ENCODE measurements at regions not wholly inside any gene's neighbourhood (a gene's known extent, or its start where the extent isn't known, plus 50 kb on each side); places are given as distances from the start of the nearest gene placed in this dataset.

DNA sequence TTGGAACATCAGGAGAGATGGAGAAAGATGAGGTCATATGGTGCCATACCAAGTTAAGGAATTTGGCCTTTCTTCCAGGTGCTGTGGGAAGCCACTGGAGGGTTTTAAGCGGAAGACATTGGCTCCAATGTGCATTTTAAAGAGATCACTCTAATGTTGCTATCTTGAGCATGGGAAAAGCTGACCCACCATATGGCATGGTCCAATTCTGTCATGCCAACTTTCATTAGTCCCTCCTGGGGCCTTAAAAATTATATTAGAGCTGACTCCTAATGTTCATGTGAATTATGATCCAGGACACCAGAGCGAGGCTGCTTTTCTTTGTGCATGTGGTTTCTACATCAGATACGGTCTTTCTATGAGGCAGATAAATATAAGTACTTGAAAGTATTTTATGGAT lies 335.0 kb upstream of the TSHZ2 start:
- DNase-seq (ENCODE audit: low spot score), result no peak

DNA sequence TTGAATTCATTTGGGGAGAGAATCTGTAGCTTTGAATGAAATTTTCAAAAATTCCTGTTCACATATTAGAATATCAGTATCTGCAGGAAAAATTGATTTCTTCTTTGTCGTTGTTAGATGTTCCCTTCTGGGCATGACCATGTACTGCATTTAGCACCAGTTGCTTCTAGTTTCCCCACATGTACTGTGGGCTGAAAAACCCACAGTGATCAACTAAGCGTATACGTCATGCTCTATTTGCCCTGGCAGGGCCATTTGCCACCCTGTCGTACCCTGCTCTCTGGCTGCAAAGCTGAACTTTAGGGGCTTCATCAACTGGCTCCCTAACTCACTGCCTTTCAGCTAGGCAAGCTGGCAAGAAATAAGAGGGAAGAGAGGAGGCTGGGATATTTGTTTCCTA lies 340.7 kb upstream of the TSHZ2 start:
- no peak for DNase-seq (ENCODE audit: low spot score)

- DNase-seq (ENCODE audit: low spot score), result no peak
Observed at GRCh38 chr20:52630138-52630537, 342.0 kb upstream of the TSHZ2 start.

- no peak for DNase-seq (ENCODE audit: low spot score)
Observed at GRCh38 chr20:52624281-52624680, 347.9 kb upstream of the TSHZ2 start.

DNA sequence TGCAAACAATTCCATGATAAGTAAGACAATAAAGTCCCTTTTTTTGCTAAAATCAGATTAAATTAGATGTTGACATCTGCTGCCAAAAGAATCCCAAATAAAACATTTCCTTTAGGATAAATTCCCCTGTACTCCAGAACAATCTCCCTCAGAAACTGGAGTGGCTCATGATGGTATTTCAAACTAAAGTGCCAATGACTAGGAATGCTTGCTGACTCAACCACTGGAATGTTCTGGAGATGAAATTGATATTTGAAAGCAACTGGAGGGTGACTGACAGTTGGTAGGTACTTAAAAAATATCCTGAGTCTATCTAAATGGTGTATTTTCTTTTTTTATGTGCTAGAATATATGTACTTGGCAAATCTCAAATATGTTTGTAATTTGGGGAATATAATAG lies 350.1 kb upstream of the TSHZ2 start:
- no peak for DNase-seq (ENCODE audit: low spot score)

DNA sequence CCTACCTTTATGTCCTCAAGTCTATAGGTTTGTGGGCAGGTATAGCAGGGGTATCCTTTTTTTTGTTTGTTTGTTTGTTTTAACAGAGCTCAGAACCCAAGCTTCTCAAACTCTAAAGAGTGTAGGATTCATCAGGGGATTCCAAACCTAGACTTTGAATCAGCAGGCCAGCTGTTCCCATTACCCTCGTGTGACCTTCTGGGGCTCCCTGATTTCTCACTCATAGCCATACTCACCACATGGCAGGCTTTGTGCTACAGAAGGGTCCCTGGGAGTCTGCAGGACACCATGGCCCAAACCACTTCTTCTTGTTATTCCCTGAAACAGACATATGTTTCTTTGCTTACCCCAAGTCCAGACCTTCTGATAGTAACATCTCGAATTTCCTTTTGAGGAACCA lies 350.8 kb upstream of the TSHZ2 start:
- no peak for DNase-seq (ENCODE audit: low spot score)

DNA sequence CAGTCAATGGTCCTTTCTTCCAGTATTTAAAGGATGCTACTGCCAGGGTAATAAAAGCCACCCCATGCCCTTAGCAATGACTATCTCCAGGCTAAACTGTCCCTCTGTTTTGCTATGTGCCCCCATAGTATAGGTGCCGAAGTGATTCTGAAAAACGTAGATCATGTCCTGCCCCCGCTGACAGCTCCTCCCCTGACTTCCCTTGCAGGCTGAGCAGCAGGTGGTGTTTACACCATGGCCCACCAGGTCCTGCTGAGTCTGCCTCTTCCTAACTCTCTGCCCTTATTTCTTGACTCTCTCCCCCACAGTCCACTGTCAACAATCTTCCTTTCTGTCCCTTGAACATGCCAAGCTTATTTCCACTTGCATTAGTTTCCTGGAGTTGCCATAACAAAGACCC lies 352.5 kb upstream of the TSHZ2 start:
- DNase-seq (ENCODE audit: low spot score), result no peak

GRCh38 chr20:52619101-52619500 lies 353.1 kb upstream of the TSHZ2 start:
- DNase-seq (ENCODE audit: low spot score), result no peak

GRCh38 chr20:52616629-52617028 lies 355.5 kb upstream of the TSHZ2 start:
- DNase-seq (ENCODE audit: low spot score), result no peak

GRCh38 chr20:52614051-52614863 lies 357.9 kb upstream of the TSHZ2 start:
- DNase-seq (ENCODE audit: low spot score), result no peak

DNA sequence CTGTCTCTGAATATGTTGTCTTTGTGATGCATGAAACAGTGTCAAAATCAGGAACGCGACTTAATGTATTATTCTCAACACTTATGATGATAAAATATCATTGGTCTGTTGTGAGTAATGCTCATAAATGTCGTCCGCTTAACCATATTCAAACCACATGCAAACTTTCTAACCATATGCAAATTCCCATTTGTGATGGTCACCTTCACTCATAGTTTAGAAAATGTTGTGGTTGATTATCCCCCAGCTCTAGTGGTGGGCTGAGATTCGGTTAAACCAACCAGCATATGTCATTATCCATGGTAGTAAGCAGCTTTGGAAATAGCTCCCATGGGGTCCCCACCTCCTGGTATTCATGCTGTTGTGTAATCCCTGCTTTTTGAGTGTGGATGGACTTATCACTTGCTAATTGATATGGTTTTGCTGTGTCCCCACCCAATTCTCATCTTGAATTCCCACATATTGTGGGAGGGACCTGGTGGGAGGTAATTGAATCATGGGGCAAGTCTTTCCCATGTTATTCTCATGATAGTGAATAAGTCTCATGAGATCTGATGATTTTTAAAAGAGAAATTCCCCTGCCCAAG lies 360.0 kb upstream of the TSHZ2 start:
- no peak for DNase-seq (ENCODE audit: low spot score)

DNA sequence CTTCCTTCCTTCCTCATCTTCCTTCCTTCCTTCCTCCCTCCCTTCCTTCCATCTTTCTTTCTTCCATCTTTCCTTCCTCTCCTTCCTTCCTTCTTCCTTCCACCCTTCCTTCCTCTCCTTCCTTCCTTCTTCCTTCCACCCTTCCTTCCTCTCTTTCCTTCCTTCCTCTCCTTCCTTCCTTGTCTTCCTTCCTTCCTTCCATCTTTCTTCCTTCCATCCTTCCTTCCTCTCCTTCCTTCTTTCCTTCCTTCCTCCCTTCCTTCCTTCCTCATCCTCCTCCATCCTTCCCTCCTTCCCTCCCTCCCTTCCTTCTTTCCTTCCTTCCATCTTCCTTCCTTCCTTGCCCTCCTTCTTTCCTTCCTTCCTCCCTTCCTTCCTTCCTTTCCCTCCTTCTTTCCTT lies 361.4 kb upstream of the TSHZ2 start:
- DNase-seq (ENCODE audit: low spot score), result no peak

GRCh38 chr20:52601295-52601971 lies 370.7 kb upstream of the TSHZ2 start:
- no peak for DNase-seq (ENCODE audit: low spot score)

GRCh38 chr20:52596256-52596655 lies 375.9 kb upstream of the TSHZ2 start:
- no peak for DNase-seq (ENCODE audit: low spot score)

DNA sequence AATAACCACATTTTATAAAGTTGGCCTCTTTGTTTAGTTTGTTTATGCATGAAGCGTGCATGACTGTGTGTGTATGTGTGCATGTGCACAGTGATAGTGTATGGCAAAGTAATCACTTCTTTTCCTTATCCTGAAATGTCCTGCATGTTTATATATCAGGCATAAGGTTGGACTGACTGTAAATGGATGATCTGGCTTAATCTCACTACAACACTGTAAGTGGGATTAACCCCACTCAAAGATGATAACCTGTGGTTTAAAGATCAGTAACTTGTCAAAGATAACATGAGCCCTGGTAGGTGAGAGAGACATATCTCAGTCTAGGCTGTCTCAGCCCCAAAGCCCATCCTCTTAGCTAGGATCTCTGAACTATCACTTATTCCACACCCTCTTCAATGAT lies 376.6 kb upstream of the TSHZ2 start:
- no peak for DNase-seq (ENCODE audit: low spot score)

DNA sequence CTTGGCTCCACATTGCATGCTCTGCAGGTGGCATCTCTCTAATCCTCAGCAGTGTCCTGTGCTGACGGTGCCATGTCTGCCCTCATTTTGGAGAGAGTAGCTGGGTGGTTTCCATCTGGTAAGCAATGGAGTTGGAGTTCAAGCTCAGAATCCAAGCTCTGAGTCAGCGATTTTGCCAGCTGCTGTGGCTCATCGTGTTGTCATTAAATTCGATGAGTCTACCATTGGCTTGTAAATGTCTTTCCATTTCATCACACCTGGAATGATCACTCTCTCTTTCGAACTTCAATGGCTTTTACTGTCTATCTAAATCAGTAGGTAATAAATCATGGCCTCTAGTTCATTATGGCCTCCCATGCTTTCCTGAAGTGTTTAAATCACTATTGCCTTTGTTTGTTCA lies 378.5 kb upstream of the TSHZ2 start:
- no peak for DNase-seq (ENCODE audit: low spot score)

DNA sequence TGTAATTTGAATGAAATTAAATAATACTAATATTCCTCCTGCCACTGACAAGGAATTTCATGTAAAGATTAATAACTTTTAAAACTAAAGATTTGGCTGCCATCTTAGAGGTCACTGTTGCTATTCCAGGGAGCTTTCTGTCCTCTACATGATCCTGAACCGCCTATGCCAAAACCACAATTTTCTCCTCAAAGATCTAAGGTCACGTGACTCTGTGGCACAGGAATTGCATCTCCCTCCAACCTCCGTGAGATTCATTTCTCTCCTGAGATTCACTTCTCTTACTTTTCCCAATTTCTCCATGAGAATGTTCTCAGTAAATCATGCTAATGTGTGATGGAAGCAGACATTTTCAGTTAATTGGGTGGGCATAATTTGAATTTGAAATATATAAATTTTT lies 379.6 kb upstream of the TSHZ2 start:
- DNase-seq (ENCODE audit: low spot score), result no peak

DNA sequence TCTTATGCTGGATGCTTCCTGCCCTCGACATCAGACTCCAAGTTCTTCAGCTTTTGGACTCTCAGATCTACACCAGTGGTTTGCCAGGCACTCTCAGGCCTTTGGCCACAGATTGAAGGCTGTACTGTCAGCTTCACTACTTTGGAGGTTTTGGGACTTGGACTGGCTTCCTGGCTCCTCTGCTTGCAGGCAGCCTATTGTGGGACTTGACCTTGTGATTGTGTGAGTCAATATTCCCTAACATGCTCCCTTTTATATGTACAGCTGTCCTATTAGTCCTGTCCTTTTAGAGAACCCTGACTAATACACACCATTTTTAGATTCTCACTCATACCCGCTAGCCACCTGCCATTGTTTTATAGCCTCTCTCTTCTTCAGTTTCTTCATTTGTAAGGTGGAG lies 382.1 kb upstream of the TSHZ2 start:
- DNase-seq (ENCODE audit: low spot score), result no peak

- DNase-seq (ENCODE audit: low spot score), result no peak
Observed at GRCh38 chr20:52589251-52589812, 382.8 kb upstream of the TSHZ2 start.

- no peak for DNase-seq (ENCODE audit: low spot score)
Observed at GRCh38 chr20:52586660-52587059, 385.5 kb upstream of the TSHZ2 start.

- DNase-seq (ENCODE audit: low spot score), result no peak
Observed at GRCh38 chr20:52585333-52585732, 386.8 kb upstream of the TSHZ2 start.

DNA sequence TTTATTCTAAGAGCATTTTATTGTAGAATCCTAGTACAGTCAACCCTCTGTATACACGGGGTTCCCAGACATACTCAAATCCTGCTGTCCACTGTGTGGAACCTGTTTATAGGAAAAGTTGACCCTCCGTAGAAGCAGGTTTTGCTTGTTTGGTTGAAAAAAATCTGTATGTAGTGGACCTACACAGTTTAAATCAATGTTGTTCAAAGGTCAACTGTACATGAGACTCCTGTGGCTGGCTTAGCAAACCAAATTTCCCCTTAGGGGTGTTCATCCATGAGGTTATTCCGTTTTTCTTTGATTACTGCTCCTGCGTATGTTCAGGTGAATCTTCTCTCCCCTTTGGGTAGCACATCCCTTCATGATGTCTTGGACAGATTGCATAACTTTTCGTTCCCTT lies 387.0 kb upstream of the ZFP64 start:
- no peak for DNase-seq (ENCODE audit: low spot score)

GRCh38 chr20:52577696-52578095 lies 386.1 kb upstream of the ZFP64 start:
- no peak for DNase-seq (ENCODE audit: low spot score)

Data from hematopoietic multipotent progenitor cell treated with erythropoietin and hydrocortisone succinate and interleukin-3 and kit ligand, for 17 days (in vitro differentiated cells).